AG09309 (cell line): ENCODE measurements at regions not wholly inside any gene's neighbourhood (a gene's known extent, or its start where the extent isn't known, plus 50 kb on each side); places are given as distances from the start of the nearest gene placed in this dataset.
"Not testable (repeated sequence)": the region's sequence is repeated elsewhere in the genome, so short reads cannot be mapped to it uniquely, and the experiment has no call there.

ENCODE experiments used
- DNase-seq: peaks from one replicate; pipeline ENCODE4 v3.0.0-alpha.2; 2010; ENCODE audit warnings: low read depth
- H3K4me3 ChIP-seq: 2 replicates; pipeline ENCODE4 v1.5.1; 2011; ENCODE audit warnings: mild to moderate bottlenecking, low read depth, low read length, moderate library complexity; ENCODE audit not compliant: control insufficient read depth
- TF ChIP-seq, protein P1 (sequence below): IDR thresholded peaks from 2 replicates; pipeline ENCODE4 v1.5.1; 2011; ENCODE audit warnings: mild to moderate bottlenecking, low read depth, low read length, inconsistent platforms; ENCODE audit not compliant: insufficient read depth, control insufficient read depth; ENCODE audit errors: missing control alignments

DNA sequence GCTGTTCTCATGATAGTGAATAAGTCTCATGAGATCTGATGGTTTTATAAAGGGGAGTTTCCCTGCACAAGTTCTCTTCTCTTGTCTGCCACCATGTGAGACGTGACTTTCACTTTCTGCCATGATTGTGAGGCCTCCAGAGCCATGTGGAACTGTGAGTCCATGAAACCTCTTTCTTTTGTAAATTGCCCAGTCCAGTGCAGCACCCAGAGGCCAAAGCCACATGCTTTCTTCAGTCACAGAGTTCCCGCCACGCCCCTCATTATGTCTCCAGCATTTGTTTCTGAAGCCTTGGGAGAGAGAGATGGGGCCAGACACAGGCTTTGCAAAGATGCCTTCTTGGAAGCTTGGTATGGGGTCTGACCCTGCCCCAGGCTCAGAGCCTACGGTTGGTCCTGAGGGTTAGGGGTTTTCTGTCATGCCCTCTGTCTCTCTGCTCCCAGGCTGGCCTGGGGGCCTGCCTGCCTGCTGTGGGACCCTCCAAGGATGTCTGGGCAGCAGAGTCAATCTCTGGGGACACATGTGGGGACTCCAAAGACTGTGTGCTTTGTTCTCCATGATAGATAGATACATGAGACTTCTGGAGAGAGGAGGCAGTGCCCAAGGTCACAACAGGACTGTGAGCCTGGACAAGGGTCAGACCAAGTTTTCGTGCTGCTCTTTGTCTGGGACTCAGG lies 114.1 kb upstream of the PRMT8 start:
- TF ChIP-seq, protein P1, sequence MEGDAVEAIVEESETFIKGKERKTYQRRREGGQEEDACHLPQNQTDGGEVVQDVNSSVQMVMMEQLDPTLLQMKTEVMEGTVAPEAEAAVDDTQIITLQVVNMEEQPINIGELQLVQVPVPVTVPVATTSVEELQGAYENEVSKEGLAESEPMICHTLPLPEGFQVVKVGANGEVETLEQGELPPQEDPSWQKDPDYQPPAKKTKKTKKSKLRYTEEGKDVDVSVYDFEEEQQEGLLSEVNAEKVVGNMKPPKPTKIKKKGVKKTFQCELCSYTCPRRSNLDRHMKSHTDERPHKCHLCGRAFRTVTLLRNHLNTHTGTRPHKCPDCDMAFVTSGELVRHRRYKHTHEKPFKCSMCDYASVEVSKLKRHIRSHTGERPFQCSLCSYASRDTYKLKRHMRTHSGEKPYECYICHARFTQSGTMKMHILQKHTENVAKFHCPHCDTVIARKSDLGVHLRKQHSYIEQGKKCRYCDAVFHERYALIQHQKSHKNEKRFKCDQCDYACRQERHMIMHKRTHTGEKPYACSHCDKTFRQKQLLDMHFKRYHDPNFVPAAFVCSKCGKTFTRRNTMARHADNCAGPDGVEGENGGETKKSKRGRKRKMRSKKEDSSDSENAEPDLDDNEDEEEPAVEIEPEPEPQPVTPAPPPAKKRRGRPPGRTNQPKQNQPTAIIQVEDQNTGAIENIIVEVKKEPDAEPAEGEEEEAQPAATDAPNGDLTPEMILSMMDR: no peak
- no peak overlapping the region for H3K4me3 ChIP-seq
- DNase-seq: no peak

DNA sequence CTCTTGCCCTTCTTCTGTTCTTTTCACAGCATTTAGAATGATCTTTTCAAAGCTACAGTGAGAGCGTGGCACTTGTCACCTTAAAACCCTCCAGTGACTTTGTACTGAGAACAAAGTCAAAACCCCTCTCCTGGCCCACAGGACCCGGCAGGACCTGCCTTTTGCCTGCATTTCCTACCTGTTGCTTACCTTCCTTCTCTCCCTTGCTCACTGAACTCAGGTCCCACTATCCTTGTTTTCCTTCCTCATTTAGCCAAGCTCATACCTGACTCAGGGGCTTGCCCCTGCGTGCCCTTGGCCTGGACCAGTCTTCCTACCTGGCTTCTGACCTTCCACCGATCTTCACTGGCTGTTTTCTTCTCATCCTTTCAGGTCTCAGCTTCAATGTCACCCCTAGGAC lies 112.3 kb upstream of the PRMT8 start:
- TF ChIP-seq, protein P1: no peak
- DNase-seq: no peak
- H3K4me3 ChIP-seq: no peak overlapping the region

DNA sequence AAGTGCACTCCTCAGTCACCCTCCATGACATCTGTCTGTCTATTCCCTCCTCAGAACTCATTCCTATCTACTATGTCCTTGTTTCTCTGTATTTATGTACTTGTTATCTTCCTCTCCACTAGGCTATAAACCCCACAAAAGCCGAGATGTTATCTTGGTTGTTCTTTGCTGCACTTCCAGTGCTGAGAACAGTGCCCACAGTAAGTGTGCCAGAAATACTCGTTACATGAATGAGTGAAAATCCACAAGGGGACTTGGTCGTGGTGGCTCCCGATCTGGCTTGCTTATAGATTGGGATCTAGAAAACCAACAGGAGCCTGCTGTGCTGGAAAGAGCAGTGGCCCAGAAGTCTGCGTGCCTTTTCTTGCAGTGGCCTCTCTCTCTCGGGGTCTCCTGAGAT lies 111.9 kb upstream of the PRMT8 start:
- TF ChIP-seq, protein P1: no peak
- no peak for DNase-seq
- H3K4me3 ChIP-seq: no peak overlapping the region

DNA sequence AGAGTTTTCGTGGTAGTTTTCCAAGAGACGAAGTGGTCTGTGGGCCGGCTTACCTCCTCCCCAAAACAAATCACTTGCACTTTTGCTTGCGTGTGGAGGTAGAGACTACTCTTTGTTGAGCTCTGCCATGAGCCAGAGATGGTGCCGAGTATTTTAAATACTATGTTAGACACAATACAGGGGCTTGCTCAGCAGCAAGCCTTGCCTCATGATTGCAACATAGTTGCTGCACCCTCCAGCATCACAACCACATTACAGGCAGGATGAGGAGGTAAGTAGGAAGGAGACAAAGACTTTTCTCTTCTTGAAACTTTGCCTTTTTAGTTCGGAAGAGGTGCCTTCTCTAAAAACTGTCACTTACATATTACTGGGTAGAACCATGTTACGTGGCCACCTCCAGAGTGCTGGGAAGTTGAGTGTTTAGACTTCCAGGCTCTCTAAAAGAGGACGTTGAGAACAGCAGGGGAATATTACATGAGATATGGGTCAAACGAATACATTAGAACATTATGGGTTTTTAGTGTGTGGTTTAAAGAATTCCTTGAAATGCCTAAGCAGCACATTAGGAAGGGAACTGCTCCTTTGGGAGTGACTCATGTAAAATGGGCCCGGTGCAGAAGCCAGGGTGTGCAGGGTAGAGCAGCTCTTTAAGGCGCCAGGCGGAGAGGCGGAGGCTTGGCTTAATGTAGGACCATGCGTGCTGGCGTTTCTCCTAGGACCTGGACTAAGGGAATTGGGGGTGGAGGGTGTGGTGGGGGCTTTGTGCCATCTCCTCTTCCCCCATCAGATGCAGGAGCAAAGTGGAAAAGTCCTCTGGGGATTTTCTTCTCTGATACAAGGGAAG lies 110.6 kb upstream of the PRMT8 start:
- H3K4me3 ChIP-seq: no peak overlapping the region
- DNase-seq: no peak
- TF ChIP-seq, protein P1: no peak

DNA sequence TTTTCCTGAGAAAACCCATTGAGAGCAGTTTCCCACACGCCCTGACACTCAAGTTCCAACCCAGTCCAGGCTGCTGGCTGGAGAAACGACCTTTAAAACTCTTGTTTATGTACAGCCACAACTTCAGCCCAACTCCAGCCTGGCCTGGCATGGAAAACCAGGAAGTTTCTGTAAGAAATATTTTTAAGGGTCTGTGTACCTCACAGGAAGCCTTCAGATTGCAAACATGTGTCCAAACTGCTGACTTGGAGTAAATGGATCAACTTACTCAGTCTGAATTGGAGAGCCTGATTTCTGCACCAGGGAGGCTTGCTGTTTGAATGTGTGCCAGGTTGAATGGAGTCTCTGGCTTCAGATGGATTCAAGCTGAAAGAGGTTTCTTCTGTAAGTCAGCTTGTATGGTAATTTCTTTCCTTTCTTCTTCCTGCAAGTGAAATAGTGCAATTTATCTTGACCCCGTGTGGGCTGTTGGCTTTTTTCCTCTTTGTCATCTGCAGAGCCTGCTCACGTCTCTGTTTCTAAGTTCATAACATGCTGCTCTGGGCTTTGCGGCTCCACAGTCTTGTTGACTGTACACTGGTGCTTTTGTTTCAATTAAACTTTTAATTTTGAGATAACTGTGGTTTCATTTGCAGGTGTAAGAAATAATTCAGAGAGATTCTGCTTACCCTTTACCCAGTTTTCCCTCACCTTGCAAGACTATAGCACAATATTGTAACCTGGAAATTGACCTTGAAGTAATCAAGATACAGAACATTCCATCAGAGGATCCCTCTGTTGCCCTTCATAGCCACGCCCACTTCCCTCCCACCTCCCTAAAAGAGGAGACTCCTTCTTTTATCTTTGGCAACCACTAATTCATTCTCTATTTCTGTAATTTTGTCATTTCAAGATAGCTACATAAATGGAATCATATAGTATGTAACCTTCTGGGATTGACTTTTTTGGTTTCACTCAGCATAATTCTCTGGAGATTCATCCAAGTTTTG lies 109.7 kb upstream of the PRMT8 start:
- no peak for DNase-seq
- TF ChIP-seq, protein P1: no peak
- no peak overlapping the region for H3K4me3 ChIP-seq

DNA sequence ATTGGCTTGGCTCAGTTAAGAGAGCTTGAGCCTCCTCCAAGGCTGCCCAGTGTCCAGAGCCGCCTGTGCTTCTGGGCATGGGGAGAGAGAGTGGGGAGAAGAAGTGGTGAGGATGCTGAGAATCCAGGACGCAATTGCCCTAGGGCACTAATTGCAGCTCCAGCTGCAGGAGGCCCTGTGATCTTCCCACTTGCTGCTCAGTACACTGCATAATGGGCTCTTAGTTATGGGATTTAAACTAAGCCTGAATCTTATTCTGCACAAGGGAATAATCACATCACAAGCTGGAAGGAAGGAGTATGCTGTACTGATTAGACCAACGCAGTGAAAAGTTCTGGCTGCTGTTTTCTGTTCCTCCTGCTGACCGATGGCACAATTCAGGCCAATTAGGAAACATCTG lies 101.0 kb upstream of the PRMT8 start:
- H3K4me3 ChIP-seq: no peak overlapping the region

DNA sequence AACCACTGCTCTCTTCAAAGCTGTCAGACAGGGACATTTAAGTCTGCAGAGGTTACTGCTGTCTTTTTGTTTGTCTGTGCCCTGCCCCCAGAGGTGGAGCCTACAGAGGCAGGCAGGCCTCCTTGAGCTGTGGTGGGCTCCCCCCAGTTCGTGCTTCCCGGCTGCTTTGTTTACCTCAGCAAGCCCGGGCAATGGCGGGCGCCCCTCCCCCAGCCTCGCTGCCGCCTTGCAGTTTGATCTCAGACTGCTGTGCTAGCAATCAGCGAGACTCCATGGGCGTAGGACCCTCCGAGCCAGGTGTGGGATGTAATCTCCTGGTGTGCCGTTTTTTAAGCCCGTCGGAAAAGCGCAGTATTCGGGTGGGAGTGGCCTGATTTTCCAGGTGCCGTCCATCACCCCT lies 93.4 kb upstream of the PRMT8 start:
- not testable (repeated sequence) for DNase-seq, H3K4me3 ChIP-seq

More for the DNA sequence above, 101.0 kb upstream of the PRMT8 start:
- TF ChIP-seq, protein P1: no peak
- DNase-seq: no peak
